ENCODE measurements at regions not wholly inside any gene's neighbourhood (a gene's known extent, or its start where the extent isn't known, plus 50 kb on each side); places are given as distances from the start of the nearest gene placed in this dataset.

DNA sequence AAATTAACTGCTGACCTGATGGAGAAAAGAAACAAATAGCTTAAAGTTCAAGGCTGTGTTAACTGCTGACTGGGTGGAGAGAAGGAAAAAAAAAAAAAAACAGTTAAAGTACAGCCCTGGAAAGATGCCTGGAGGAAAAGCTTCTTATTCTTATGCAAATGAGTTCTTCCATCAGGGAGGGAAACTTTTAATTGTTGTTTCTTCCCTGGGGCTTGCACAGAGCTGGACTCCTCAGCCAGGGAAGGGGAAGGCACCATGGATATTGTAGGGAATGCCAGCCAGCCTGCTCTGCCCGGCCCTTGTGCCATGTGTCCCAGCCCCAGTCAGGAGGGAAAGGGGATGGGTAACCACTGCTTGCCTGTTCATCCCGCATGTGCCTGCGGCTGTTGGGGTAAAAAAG is 833.1 kb upstream of the CRIM1 start:
- H3K9ac ChIP-seq (ENCODE audit: low read length), result no peak overlapping the region
- H4K20me1 ChIP-seq (ENCODE audit: low read length), result no peaks in the 10 kb centered on the region
- ATAC-seq, result no peak
- H2AFZ ChIP-seq (ENCODE audit: low read length), result no peak overlapping the region
- no peaks in the 10 kb centered on the region for H3F3A ChIP-seq (ENCODE audit: low read length, unreplicated experiment)
- no peak overlapping the region for H3K27ac ChIP-seq (ENCODE audit: low read length)
- no TSS peak for BruUV-seq (replicated peaks)
- H3K9me3 ChIP-seq (ENCODE audit: low read length), result no peaks in the 10 kb centered on the region
- ChIA-PET POLR2A (ENCODE audit: unreplicated experiment) (no interaction called here), CTCF (no interaction called here)
- TF ChIP-seq, protein P1, sequence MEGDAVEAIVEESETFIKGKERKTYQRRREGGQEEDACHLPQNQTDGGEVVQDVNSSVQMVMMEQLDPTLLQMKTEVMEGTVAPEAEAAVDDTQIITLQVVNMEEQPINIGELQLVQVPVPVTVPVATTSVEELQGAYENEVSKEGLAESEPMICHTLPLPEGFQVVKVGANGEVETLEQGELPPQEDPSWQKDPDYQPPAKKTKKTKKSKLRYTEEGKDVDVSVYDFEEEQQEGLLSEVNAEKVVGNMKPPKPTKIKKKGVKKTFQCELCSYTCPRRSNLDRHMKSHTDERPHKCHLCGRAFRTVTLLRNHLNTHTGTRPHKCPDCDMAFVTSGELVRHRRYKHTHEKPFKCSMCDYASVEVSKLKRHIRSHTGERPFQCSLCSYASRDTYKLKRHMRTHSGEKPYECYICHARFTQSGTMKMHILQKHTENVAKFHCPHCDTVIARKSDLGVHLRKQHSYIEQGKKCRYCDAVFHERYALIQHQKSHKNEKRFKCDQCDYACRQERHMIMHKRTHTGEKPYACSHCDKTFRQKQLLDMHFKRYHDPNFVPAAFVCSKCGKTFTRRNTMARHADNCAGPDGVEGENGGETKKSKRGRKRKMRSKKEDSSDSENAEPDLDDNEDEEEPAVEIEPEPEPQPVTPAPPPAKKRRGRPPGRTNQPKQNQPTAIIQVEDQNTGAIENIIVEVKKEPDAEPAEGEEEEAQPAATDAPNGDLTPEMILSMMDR (conservative IDR thresholded peaks at IDR 0.05; ENCODE audit: low read depth, low read length), result no peak
- TF ChIP-seq EZH2 (IDR thresholded peaks at IDR 0.05; ENCODE audit: low read length, unreplicated experiment), result no peak
- no peak for TF ChIP-seq EZH2phosphoT487 (IDR thresholded peaks at IDR 0.05; ENCODE audit: borderline replicate concordance, low read length)
- no peaks in the 10 kb centered on the region for H3K4me1 ChIP-seq (ENCODE audit: insufficient read depth, low read length)
- H3K27me3 ChIP-seq (ENCODE audit: low read length), result no peaks in the 10 kb centered on the region
- no peaks in the 10 kb centered on the region for H3K79me2 ChIP-seq (ENCODE audit: low read length)
- no peak overlapping the region for H3K4me3 ChIP-seq (ENCODE audit: low read length)
- DNase-seq, result no peak
- no peaks in the 10 kb centered on the region for H3K36me3 ChIP-seq (ENCODE audit: low read depth, low read length)
- no peaks in the 10 kb centered on the region for H3K9me2 ChIP-seq (replicated peaks; ENCODE audit: low read length)
- no peak overlapping the region for H3K4me2 ChIP-seq (ENCODE audit: low read length)
- intact Hi-C loops (cut with micrococcal nuclease), result no loop called here

DNA sequence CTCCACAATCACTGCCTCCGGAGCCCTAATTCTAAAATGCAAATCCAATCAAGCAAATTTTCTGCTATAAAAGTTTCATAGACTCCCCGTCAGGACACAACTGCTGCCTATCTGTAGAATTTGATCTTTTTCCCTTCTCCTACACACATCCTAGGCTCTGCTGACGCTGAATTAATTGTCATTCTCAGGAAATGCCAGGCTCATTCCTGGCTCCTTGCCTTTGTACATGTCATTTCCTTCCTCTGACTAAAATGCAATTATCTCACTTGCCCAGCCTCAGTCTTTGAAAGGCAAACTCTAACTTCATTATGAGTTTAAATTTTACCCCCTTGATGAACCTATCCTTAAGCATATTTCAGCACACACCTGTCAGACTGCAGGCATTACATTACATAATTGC is 844.9 kb upstream of the CRIM1 start:
- H3K4me2 ChIP-seq (ENCODE audit: low read length), result no peak overlapping the region
- POLR2A ChIA-PET (ENCODE audit: unreplicated experiment), result no interaction called here
- DNase-seq (no peak), ATAC-seq (no peak)
- no peaks in the 10 kb centered on the region for H3K9me2 ChIP-seq (replicated peaks; ENCODE audit: low read length)
- intact Hi-C loops (cut with micrococcal nuclease), result no loop called here
- no peak overlapping the region for H2AFZ ChIP-seq (ENCODE audit: low read length)
- no peaks in the 10 kb centered on the region for H4K20me1 ChIP-seq (ENCODE audit: low read length)
- TF ChIP-seq EZH2phosphoT487 (IDR thresholded peaks at IDR 0.05; ENCODE audit: borderline replicate concordance, low read length) (no peak), EZH2 (IDR thresholded peaks at IDR 0.05; ENCODE audit: low read length, unreplicated experiment) (no peak)
- TF ChIP-seq, protein P1 (conservative IDR thresholded peaks at IDR 0.05; ENCODE audit: low read depth, low read length), result no peak
- no peaks in the 10 kb centered on the region for H3K79me2 ChIP-seq (ENCODE audit: low read length)
- no peak overlapping the region for H3K4me3 ChIP-seq (ENCODE audit: low read length)
- BruUV-seq (replicated peaks), result no TSS peak
- H3K9ac ChIP-seq (ENCODE audit: low read length), result no peak overlapping the region
- no peaks in the 10 kb centered on the region for H3K36me3 ChIP-seq (ENCODE audit: low read depth, low read length)
- H3F3A ChIP-seq (ENCODE audit: low read length, unreplicated experiment), result no peaks in the 10 kb centered on the region
- H3K9me3 ChIP-seq (ENCODE audit: low read length), result 0 out of 2 replicates have a peak, but pooled peaks cover 3% of the 10 kb centered on the region
- CTCF ChIA-PET, result no interaction called here
- no peak overlapping the region for H3K27ac ChIP-seq (ENCODE audit: low read length)
- H3K4me1 ChIP-seq (ENCODE audit: insufficient read depth, low read length), result no peaks in the 10 kb centered on the region
- no peaks in the 10 kb centered on the region for H3K27me3 ChIP-seq (ENCODE audit: low read length)

DNA sequence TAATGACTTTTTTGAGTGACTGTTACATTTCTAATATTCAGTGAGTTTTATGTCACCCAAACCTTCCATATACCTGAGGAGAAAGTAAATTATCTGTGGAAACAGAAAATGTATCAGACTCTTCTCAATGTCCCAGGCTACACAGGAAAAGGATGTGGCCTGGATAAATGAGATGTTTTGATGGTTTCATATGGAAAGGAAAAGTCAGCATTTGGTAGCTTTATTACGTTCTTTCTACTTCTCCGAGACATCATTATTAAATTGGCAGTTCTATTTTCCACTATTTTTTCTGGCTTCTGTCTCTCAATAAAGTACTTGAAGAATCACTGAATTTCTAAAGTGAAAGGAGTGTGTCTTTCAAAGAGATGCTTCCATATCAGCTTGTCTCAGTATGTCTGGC is 847.0 kb upstream of the CRIM1 start:
- Histone ChIP-seq H3K36me3 (ENCODE audit: low read depth, low read length) (no peaks in the 10 kb centered on the region), H3K4me3 (ENCODE audit: low read length) (no peak overlapping the region), H3K27ac (ENCODE audit: low read length) (no peak overlapping the region), H3K9me3 (ENCODE audit: low read length) (no peaks in the 10 kb centered on the region), H3F3A (ENCODE audit: low read length, unreplicated experiment) (no peaks in the 10 kb centered on the region), H3K4me1 (ENCODE audit: insufficient read depth, low read length) (no peaks in the 10 kb centered on the region), H2AFZ (ENCODE audit: low read length) (no peak overlapping the region), H3K9ac (ENCODE audit: low read length) (no peak overlapping the region), H4K20me1 (ENCODE audit: low read length) (no peaks in the 10 kb centered on the region), H3K79me2 (ENCODE audit: low read length) (no peaks in the 10 kb centered on the region), H3K4me2 (ENCODE audit: low read length) (no peak overlapping the region), H3K9me2 (replicated peaks; ENCODE audit: low read length) (no peaks in the 10 kb centered on the region), H3K27me3 (ENCODE audit: low read length) (no peaks in the 10 kb centered on the region)
- TF ChIP-seq EZH2phosphoT487 (IDR thresholded peaks at IDR 0.05; ENCODE audit: borderline replicate concordance, low read length) (no peak), EZH2 (IDR thresholded peaks at IDR 0.05; ENCODE audit: low read length, unreplicated experiment) (no peak)
- TF ChIP-seq, protein P1 (conservative IDR thresholded peaks at IDR 0.05; ENCODE audit: low read depth, low read length), result no peak
- DNase-seq, result no peak
- no peak for ATAC-seq
- ChIA-PET POLR2A (ENCODE audit: unreplicated experiment) (no interaction called here), CTCF (no interaction called here)
- intact Hi-C loops (cut with micrococcal nuclease), result no loop called here
- BruUV-seq (replicated peaks), result no TSS peak
